Spinal cord (tissue), 9 donors: ENCODE measurements at regions not wholly inside any gene's neighbourhood (a gene's known extent, or its start where the extent isn't known, plus 50 kb on each side); places are given as distances from the start of the nearest gene placed in this dataset.
"Not testable (repeated sequence)": the region's sequence is repeated elsewhere in the genome, so short reads cannot be mapped to it uniquely, and the experiment has no call there.

Source experiments
- DNase-seq, 6 donors: peaks; one replicate each; pipeline versions ENCODE4 v3.0.0 to v3.0.0-alpha.2; 2013 to 2015; ENCODE audit warnings: low spot score in 6 of 6, low read depth in 4 of 6
- H3K27ac ChIP-seq: one replicate; pipeline ENCODE4 v1.5.1; 2013; ENCODE audit warnings: low read depth, low read length, control low read depth
- H3K27me3 ChIP-seq: one replicate; pipeline ENCODE4 v1.6.1; 2013; ENCODE audit warnings: low read length; ENCODE audit not compliant: control insufficient read depth, insufficient read depth
- H3K36me3 ChIP-seq: one replicate; pipeline ENCODE4 v1.6.1; 2013; ENCODE audit warnings: low read length; ENCODE audit not compliant: control insufficient read depth, insufficient read depth
- H3K4me1 ChIP-seq: one replicate; pipeline ENCODE4 v1.6.1; 2013; ENCODE audit warnings: low read length; ENCODE audit not compliant: control insufficient read depth, insufficient read depth
- H3K4me3 ChIP-seq: one replicate; pipeline ENCODE4 v1.5.1; 2013; ENCODE audit warnings: low read depth, low read length, control low read depth
- H3K9me3 ChIP-seq: one replicate; pipeline ENCODE4 v1.6.1; 2013; ENCODE audit warnings: low read length; ENCODE audit not compliant: control insufficient read depth, insufficient read depth
- WGBS: methylation state at CpG from one replicate; pipeline ENCODE4 v1.1.5; 2013; ENCODE audit warnings: missing lambda C conversion rate; ENCODE audit not compliant: insufficient coverage; 5-methylcytosine and 5-hydroxymethylcytosine counted together
- donor health status: healthy.

- 74% methylated on average over 5 of the region's 8 CpGs for WGBS
- no peaks in the 10 kb centered on the region for H3K36me3 ChIP-seq
- no peak overlapping the region for H3K27ac ChIP-seq
- no peaks in the 10 kb centered on the region for H3K9me3 ChIP-seq
- peak overlapping the region; percentile 40 for H3K4me3 ChIP-seq
- H3K27me3 ChIP-seq: peaks cover 2% of the 10 kb centered on the region
- DNase-seq: no peak
- peaks cover 15% of the 10 kb centered on the region for H3K4me1 ChIP-seq
Observed at GRCh38 chr6:13874191-13874549, 50.6 kb upstream of the RNF182 start.

DNA sequence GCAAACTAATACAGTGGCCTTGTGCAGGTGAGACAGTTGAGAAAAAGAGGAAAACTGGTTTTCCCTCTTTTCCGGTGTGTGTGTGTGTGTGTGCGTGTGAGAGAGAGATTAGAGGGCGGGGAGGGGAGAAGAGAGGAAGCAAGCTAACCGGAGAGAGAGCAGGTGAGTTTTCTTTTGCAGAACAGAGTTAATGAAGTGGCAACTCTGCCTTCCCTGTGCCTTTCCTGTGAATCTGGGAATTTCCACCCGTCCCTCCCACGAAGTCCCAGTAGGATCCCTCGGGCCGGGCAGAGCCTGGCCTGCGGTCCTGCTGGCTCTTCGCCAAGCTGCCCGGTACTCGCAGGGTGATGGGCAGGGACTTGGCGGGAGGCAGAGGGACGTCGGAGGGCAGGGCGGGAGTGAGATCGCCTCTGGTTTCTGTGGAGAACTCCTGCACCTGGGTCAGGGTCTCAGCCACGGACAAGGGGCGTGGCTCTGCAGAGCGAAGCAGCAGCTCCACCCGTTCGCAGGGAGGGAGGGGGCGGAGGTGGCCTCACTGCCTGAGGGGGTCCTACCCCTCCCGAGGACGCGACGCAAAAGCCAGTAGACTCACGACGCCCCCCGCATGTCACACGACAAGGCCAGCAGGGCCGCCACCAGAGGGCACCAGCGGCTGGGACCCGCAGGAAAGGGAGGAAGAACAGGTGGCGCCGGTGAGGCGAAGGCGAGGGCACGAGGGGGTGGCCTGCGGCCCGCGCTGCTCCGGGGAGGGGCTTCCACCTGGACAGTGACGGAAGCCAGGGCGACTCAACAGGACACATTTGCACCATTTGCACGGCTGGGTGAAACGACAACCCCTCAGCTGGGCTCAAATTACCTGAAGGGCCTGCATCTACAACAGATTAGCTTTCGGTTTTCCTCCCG lies 51.2 kb upstream of the RNF182 start:
- peaks cover 15% of the 10 kb centered on the region for H3K4me1 ChIP-seq
- WGBS: 1% methylated on average over 44 of the region's 49 CpGs
- no peak overlapping the region for H3K27ac ChIP-seq
- peak in 2 of 6 donors; percentile 71 to 74 for DNase-seq
- peaks cover 2% of the 10 kb centered on the region for H3K27me3 ChIP-seq
- H3K36me3 ChIP-seq: no peaks in the 10 kb centered on the region
- H3K9me3 ChIP-seq: no peaks in the 10 kb centered on the region
- peak overlapping the region; percentile 40 for H3K4me3 ChIP-seq

DNA sequence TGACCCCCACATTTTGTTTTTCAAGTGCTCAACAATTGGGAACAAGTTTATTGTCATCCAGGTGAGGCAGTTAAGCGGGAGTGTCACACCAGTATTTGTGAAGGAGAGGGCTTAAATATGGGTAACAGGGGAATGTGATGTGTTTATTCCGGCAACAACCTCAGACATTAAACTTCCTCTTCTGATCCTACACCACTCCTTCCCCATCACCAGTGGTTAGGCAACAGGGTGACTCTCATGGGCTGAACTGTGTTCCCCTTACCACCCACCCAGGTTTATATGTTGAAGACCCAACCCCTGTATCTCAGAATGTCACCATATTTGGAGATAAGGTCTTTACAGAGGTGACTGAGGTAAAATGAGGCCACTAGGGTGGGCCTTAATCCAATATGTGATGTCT lies 52.1 kb upstream of the RNF182 start:
- Histone ChIP-seq H3K9me3 (no peaks in the 10 kb centered on the region), H3K4me1 (peaks cover 15% of the 10 kb centered on the region), H3K36me3 (no peaks in the 10 kb centered on the region), H3K27ac (no peak overlapping the region), H3K4me3 (no peak overlapping the region), H3K27me3 (peaks cover 2% of the 10 kb centered on the region)
- no peak for DNase-seq
- no CpG with 5 or more reads among the region's 2 CpGs for WGBS

DNA sequence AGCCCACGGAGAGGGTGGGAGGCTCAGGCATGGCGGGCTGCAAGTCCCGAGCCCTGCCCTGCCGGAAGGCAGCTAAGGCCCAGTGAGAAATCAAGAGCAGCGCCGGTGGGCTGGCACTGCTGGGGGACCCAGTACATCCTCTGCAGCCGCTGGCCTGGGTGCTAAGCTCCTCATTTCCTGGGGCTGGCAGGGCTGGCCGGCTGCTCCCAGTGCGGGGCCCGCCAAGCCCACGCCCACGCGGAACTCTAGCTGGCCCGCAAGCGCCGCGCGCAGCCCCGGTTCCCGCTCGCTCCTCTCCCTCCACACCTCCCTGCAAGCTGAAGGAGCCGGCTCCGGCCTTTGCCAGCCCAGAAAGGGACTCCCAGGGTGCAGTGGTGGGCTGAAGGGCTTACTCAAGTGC lies 52.7 kb upstream of the RNF182 start:
- not testable (repeated sequence) for H3K36me3 ChIP-seq, DNase-seq, H3K27me3 ChIP-seq, H3K27ac ChIP-seq, H3K9me3 ChIP-seq, H3K4me3 ChIP-seq
- 95% methylated on average over 23 of the region's 23 CpGs for WGBS
- peaks cover 15% of the 10 kb centered on the region for H3K4me1 ChIP-seq

DNA sequence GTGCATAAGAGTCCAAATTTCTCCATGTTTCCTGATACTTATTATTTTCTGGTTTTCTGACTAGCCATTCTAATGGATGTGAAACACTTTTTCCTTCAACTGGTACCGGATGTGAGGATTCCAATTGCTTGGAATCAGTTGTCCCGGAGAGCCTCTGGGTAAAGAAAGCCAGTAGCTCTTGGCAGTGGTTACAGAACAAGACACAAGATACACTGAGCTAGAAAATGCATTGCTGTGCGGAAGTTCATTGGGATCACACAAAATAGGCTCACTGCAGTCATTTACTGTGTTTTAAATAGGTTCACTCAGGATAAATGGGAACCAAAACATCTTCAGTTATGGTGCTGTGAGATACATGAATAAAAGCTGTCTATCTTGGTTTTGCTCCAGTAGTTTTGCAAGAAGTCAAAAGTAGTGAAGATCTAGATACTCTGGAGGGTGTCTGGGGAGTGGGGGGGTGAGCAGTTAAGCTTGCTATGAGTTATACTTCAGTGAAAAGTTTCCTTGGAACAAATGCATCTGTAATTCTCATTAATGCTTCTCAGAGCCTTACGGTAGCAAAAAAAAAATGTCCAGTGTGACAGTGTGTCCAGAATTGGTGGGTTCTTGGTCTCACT lies 54.4 kb upstream of the RNF182 start:
- peak in 4 of 6 donors; percentile 23 to 75 (median 64) for DNase-seq
- WGBS: 53% methylated on average over 4 of the region's 4 CpGs
- H3K27ac ChIP-seq: no peak overlapping the region
- no peak overlapping the region for H3K4me3 ChIP-seq
- no peaks in the 10 kb centered on the region for H3K36me3 ChIP-seq
- H3K4me1 ChIP-seq: peaks cover 15% of the 10 kb centered on the region
- H3K27me3 ChIP-seq: peaks cover 2% of the 10 kb centered on the region
- no peaks in the 10 kb centered on the region for H3K9me3 ChIP-seq

- Histone ChIP-seq H3K27ac (no peak overlapping the region), H3K27me3 (no peaks in the 10 kb centered on the region), H3K9me3 (no peaks in the 10 kb centered on the region), H3K36me3 (no peaks in the 10 kb centered on the region), H3K4me1 (peaks cover 6% of the 10 kb centered on the region), H3K4me3 (no peak overlapping the region)
- DNase-seq: no peak
- 97% methylated on average over 8 of the region's 8 CpGs for WGBS
Observed at GRCh38 chr6:13868236-13868635, 53.9 kb upstream of the MCUR1 start.

GRCh38 chr6:13866301-13866700 lies 51.9 kb upstream of the MCUR1 start:
- Histone ChIP-seq H3K4me1 (peaks cover 5% of the 10 kb centered on the region), H3K36me3 (no peaks in the 10 kb centered on the region), H3K9me3 (no peaks in the 10 kb centered on the region), H3K4me3 (no peak overlapping the region), H3K27ac (no peak overlapping the region), H3K27me3 (peaks cover 3% of the 10 kb centered on the region)
- peak in 1 of 6 donors; percentile 87 for DNase-seq
- WGBS: 100% methylated on average over 1 of the region's 3 CpGs

DNA sequence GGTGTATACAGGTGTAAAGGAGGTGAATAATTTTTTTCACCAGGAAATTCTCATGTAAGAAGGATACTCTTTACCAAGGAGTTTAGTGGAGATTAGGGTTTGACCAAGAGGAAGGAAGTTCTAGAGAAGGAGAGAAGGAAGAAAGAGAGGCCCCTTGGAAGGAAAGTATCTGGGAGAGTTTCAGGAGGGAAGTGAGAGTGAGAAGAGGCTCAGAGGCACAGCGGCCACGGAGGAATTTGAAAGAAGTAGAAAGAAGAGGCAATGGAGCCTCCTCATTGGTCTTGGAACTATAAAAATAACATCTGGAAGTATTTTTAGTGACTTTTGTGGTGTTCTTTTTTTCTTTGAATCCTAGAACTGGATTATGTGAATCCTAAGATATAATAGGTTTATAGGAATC lies 50.8 kb upstream of the MCUR1 start:
- no peak overlapping the region for H3K27ac ChIP-seq
- no peak overlapping the region for H3K4me3 ChIP-seq
- WGBS: 94% methylated on average over 2 of the region's 2 CpGs
- H3K9me3 ChIP-seq: no peaks in the 10 kb centered on the region
- peaks cover 3% of the 10 kb centered on the region for H3K4me1 ChIP-seq
- H3K27me3 ChIP-seq: peaks cover 7% of the 10 kb centered on the region
- DNase-seq: no peak
- no peaks in the 10 kb centered on the region for H3K36me3 ChIP-seq

DNA sequence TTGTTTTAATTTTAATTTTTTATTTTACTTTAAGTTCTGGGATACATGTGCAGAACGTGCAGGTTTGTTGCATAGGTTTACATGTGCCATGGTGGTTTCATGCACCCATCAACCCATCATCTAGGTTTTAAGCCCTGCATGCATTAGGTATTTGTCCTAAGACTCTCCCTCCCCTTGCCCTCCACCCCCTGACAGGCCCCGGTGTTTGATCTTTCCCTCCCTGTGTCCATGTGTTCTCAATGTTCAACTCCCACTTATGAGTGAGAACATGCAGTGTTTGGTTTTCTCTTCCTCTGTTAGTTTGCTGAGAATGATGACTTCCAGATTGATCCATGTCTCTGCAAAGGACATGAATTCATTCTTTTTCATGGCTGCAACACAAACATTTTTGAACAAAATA lies 50.3 kb upstream of the MCUR1 start:
- no CpG with 5 or more reads among the region's 2 CpGs for WGBS
- peaks cover 12% of the 10 kb centered on the region for H3K27me3 ChIP-seq
- not testable (repeated sequence) for H3K27ac ChIP-seq, H3K4me3 ChIP-seq, H3K4me1 ChIP-seq, DNase-seq, H3K9me3 ChIP-seq, H3K36me3 ChIP-seq
